Activated CD4-positive, alpha-beta memory T cell treated with anti-CD3 and anti-CD28 coated beads for 36 hours (primary cell): ENCODE measurements at regions not wholly inside any gene's neighbourhood (a gene's known extent, or its start where the extent isn't known, plus 50 kb on each side); places are given as distances from the start of the nearest gene placed in this dataset.

ENCODE experiments used
- CTCF ChIA-PET: fragments of 350-600 bp; sonication (Branson Sonifier 250); formaldehyde crosslinking; loops from one replicate; lab custom pipeline; 2021; ENCODE audit warnings: antibody characterized with exemption, inconsistent platforms; lab: Charles Lee
- POLR2A ChIA-PET: fragments of 350-600 bp; sonication (Branson Sonifier 250); formaldehyde crosslinking; loops from one replicate; lab custom pipeline; 2021; ENCODE audit warnings: antibody characterized with exemption; lab: Charles Lee
- DNase-seq: peaks from one replicate; pipeline ENCODE4 v3.0.0-alpha.2; 2020
- H3K27ac Mint-ChIP-seq: one replicate; pipeline ENCODE4 v1.8.0; 2021; ENCODE audit warnings: mixed read lengths
- H3K27me3 Mint-ChIP-seq: one replicate; pipeline ENCODE4 v1.8.0; 2021; ENCODE audit warnings: mixed read lengths
- H3K36me3 Mint-ChIP-seq: one replicate; pipeline ENCODE4 v1.8.0; 2021; ENCODE audit warnings: mixed read lengths
- H3K4me1 Mint-ChIP-seq: one replicate; pipeline ENCODE4 v1.8.0; 2021; ENCODE audit warnings: low read depth, mixed read lengths
- H3K4me3 Mint-ChIP-seq: one replicate; pipeline ENCODE4 v1.8.0; 2021; ENCODE audit warnings: mild to moderate bottlenecking, mixed read lengths
- H3K9me3 Mint-ChIP-seq: one replicate; pipeline ENCODE4 v1.8.0; 2021; ENCODE audit warnings: mixed read lengths
- intact Hi-C: fragments of 100-400 bp; cut with micrococcal nuclease; formaldehyde crosslinking; loops from one replicate; pipeline ENCODE4 v1.15.1; 2023

DNA sequence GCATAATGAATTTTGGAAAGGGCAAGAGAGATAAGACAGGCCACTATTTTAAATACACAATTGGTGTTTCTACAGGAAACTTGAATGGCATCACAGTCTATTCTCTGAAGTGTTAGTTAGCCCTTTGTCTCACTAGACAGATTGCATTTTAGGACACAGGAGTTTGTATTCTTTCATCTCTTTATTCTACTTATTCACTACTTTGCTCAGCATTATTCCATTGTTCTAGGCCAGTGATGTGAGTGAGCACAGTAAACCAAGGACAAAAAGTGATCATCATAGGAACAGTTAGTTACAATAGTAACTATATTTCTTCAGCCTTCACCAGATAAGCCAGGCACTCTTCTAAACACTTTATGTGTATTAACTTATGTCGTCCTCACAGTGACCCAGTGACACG, 150.2 kb upstream of the SLCO3A1 start:
- no peak overlapping the region for H3K4me3 Mint-ChIP-seq
- no peak overlapping the region for H3K27ac Mint-ChIP-seq
- ChIA-PET CTCF (no interaction called here), POLR2A (no interaction called here)
- H3K36me3 Mint-ChIP-seq, result no peaks in the 10 kb centered on the region
- no peaks in the 10 kb centered on the region for H3K27me3 Mint-ChIP-seq
- no peak for DNase-seq
- intact Hi-C loops, result loop anchor here (10.0 kb wide), 1 partner anchor 242 kb away; no protein-coding TSS in a partner anchor
- no peaks in the 10 kb centered on the region for H3K9me3 Mint-ChIP-seq
- H3K4me1 Mint-ChIP-seq, result peaks cover 14% of the 10 kb centered on the region

- CTCF ChIA-PET, result interaction anchor here (1.4 to 4.1 kb wide), 4 partner anchors 149 to 401 kb away, joined by 3 to 101 read pairs (median 30); partner anchors contain the start of gene SLCO3A1
- Mint-ChIP-seq H3K4me3 (no peak overlapping the region), H3K36me3 (no peaks in the 10 kb centered on the region), H3K27ac (no peak overlapping the region), H3K9me3 (no peaks in the 10 kb centered on the region), H3K4me1 (peaks cover 14% of the 10 kb centered on the region), H3K27me3 (no peaks in the 10 kb centered on the region)
- POLR2A ChIA-PET, result no interaction called here
- no peak for DNase-seq
- intact Hi-C loops, result loop anchor here (10.0 kb wide), 1 partner anchor 240 kb away; no protein-coding TSS in a partner anchor
These were observed 149.2 kb upstream of the SLCO3A1 start for GRCh38 chr15:91704343-91704742.

DNA sequence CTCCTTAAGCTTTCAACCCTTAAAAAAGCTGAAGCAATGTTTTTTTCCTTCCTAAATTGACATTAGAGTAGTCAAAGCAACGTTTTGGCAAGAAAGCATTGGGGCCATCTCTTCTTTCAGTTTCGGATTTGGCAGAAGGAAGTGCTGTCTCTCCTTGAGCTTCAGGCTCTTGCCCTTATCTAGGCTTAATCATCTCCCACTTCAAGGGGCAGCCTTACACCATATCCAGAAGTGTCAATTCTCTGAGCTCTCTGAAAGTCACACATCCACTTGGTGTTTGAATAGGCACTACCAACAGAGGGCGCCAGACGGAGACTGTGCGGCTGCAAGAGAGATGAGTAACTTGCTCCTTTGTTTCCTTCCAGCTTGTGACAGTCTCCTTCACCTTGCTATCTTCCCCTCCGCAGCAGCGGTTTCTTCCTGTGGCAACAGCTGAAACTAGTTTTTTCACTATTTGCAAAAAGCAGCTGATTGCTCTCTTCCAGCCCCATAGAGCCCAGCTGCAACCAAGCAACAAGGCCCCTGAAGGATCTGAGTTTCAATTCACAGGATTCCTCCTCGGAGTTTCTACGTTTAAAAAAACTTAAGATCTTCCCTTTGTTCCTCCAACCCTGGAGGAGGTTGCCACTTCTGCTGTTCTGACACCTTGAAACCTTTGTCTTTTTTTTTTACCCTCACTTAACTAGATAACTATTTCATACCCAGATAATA, 147.0 kb upstream of the SLCO3A1 start:
- peaks cover 14% of the 10 kb centered on the region for H3K4me1 Mint-ChIP-seq
- H3K27ac Mint-ChIP-seq, result no peak overlapping the region
- intact Hi-C loops, result loop anchor here (1.0 to 10.0 kb wide), 7 partner anchors 150 to 404 kb away; no protein-coding TSS in a partner anchor
- CTCF ChIA-PET, result interaction anchor here (0.6 to 4.1 kb wide), 62 partner anchors 8 to 651 kb away, joined by 3 to 101 read pairs (median 4); partner anchors contain the start of gene SLCO3A1
- peak; percentile 91 for DNase-seq
- no peaks in the 10 kb centered on the region for H3K27me3 Mint-ChIP-seq
- no peaks in the 10 kb centered on the region for H3K36me3 Mint-ChIP-seq
- no peak overlapping the region for H3K4me3 Mint-ChIP-seq
- H3K9me3 Mint-ChIP-seq, result no peaks in the 10 kb centered on the region
- POLR2A ChIA-PET, result interaction anchor here (0.8 to 1.4 kb wide), 3 partner anchors 8 to 148 kb away, joined by 3 to 6 read pairs (median 3); partner anchors contain the start of gene SLCO3A1

DNA sequence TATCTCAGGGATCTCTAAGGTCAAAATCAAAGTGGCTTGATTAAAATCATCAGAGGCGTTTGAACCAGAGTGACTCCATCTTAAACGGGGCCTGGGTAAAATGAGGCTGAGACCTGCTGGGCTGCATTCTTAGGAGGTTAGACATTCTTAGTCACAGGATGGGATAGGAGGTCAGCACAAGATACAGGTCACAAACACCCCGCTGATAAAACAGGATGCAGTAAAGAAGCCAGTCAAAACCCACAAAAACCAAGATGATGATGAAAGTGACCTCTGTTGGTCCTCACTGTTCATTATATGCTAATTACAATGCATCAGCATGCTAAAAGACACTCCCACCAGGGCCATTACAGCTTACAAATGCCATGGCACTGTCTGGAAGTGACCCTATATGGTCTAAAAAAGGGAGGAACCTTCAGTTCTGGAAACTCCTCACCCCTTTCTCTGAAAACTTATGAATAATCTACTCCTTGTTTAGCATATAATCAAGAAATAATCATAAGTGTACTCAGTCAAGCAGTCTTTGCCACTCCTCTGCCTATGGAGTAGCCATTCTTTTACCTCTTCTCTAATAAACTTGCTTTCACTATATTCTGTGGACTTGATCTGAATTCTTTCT, 143.3 kb upstream of the SLCO3A1 start:
- H3K36me3 Mint-ChIP-seq, result no peaks in the 10 kb centered on the region
- intact Hi-C loops, result no loop called here
- no peak overlapping the region for H3K27ac Mint-ChIP-seq
- ChIA-PET POLR2A (no interaction called here), CTCF (no interaction called here)
- H3K27me3 Mint-ChIP-seq, result peaks cover 4% of the 10 kb centered on the region
- no peak overlapping the region for H3K4me3 Mint-ChIP-seq
- no peaks in the 10 kb centered on the region for H3K9me3 Mint-ChIP-seq
- DNase-seq, result no peak
- peaks cover 14% of the 10 kb centered on the region for H3K4me1 Mint-ChIP-seq

GRCh38 chr15:91711384-91712033, 142.0 kb upstream of the SLCO3A1 start:
- Mint-ChIP-seq H3K27me3 (peaks cover 7% of the 10 kb centered on the region), H3K9me3 (no peaks in the 10 kb centered on the region), H3K36me3 (no peaks in the 10 kb centered on the region), H3K4me1 (peaks cover 7% of the 10 kb centered on the region), H3K27ac (no peak overlapping the region), H3K4me3 (no peak overlapping the region)
- no peak for DNase-seq
- intact Hi-C loops, result no loop called here
- CTCF ChIA-PET, result interaction anchor here (0.7 kb wide), 1 partner anchor 37 kb away, joined by 3 read pairs; no protein-coding TSS in a partner anchor
- POLR2A ChIA-PET, result no interaction called here

DNA sequence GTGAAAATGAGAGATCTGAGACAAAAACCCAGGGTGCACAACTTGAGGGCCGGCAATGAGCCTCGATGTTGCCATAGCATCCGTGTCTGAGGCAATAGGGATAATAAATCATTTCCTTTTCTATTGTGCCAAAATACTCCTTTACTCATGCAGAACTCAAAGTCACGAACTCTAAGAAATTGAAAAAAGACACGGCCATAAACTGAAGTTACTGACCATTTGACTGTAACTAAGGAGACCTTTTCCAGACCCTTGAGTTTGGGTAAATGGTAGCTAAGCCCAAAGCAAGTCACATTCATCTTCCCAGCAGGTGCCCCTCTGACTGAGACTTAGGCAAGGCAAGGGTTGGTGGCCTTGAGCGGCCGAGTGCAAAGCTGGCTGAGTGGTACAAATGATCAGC, 141.2 kb upstream of the SLCO3A1 start:
- Mint-ChIP-seq H3K4me3 (no peak overlapping the region), H3K36me3 (no peaks in the 10 kb centered on the region), H3K4me1 (no peaks in the 10 kb centered on the region), H3K27ac (no peak overlapping the region), H3K9me3 (no peaks in the 10 kb centered on the region), H3K27me3 (peaks cover 11% of the 10 kb centered on the region)
- DNase-seq, result no peak
- POLR2A ChIA-PET, result no interaction called here
- CTCF ChIA-PET, result no interaction called here
- intact Hi-C loops, result no loop called here

DNA sequence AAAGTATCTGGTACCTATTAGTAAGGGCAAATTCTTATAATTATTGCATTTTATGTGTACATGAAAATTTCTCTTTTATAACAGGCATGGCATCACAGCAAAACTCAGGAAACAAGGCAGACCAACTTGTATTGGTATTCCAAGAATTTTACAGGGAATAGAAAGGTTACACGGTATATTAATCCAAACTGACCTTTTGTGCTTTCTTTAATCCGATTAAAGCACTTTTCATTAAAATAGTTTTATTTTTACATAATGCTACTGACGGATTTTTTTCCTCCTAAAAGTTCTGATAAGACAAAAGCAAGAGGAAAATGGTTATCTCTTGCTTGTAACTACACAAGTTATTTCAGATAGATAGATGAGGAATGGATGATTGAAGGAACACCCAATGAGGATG, 137.0 kb upstream of the SLCO3A1 start:
- H3K4me1 Mint-ChIP-seq, result no peaks in the 10 kb centered on the region
- CTCF ChIA-PET, result interaction anchor here (2.3 kb wide), 1 partner anchor 10 kb away, joined by 10 read pairs; no protein-coding TSS in a partner anchor
- no peak for DNase-seq
- H3K9me3 Mint-ChIP-seq, result no peaks in the 10 kb centered on the region
- intact Hi-C loops, result no loop called here
- no peak overlapping the region for H3K27ac Mint-ChIP-seq
- POLR2A ChIA-PET, result no interaction called here
- no peaks in the 10 kb centered on the region for H3K36me3 Mint-ChIP-seq
- peaks cover 18% of the 10 kb centered on the region for H3K27me3 Mint-ChIP-seq
- no peak overlapping the region for H3K4me3 Mint-ChIP-seq

DNA sequence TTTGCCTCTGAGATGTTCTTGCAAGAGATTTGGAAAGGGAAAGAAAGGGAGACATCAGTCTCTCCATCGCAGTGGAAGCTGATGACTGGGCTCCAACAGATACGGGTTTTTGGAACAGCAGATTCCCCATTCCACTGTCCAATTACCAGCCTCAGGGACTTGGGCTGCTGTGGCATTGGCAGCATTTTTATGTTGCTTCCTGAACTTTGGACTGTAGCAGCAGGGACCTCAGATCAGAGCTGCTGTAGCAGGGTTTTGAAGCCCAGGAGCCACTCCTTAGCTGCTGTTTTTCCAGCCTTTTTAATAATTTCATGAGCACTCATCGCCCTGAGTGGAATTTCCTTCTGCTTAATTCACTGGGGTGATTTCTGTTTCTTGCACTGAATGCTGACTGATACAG, 135.7 kb upstream of the SLCO3A1 start:
- H3K36me3 Mint-ChIP-seq, result no peaks in the 10 kb centered on the region
- DNase-seq, result no peak
- H3K27me3 Mint-ChIP-seq, result peaks cover 17% of the 10 kb centered on the region
- no peak overlapping the region for H3K27ac Mint-ChIP-seq
- no peaks in the 10 kb centered on the region for H3K4me1 Mint-ChIP-seq
- H3K9me3 Mint-ChIP-seq, result no peaks in the 10 kb centered on the region
- ChIA-PET POLR2A (no interaction called here), CTCF (interaction anchor here (2.3 kb wide), 1 partner anchor 11 kb away, joined by 10 read pairs; no protein-coding TSS in a partner anchor)
- no peak overlapping the region for H3K4me3 Mint-ChIP-seq
- intact Hi-C loops, result no loop called here

GRCh38 chr15:91723959-91724358, 129.5 kb upstream of the SLCO3A1 start:
- H3K4me3 Mint-ChIP-seq, result no peak overlapping the region
- H3K36me3 Mint-ChIP-seq, result no peaks in the 10 kb centered on the region
- H3K27me3 Mint-ChIP-seq, result peaks cover 7% of the 10 kb centered on the region
- POLR2A ChIA-PET, result no interaction called here
- H3K9me3 Mint-ChIP-seq, result no peaks in the 10 kb centered on the region
- intact Hi-C loops, result no loop called here
- no peaks in the 10 kb centered on the region for H3K4me1 Mint-ChIP-seq
- CTCF ChIA-PET, result interaction anchor here (1.0 kb wide), 1 partner anchor 17 kb away, joined by 4 read pairs; no protein-coding TSS in a partner anchor
- no peak for DNase-seq
- no peak overlapping the region for H3K27ac Mint-ChIP-seq

GRCh38 chr15:91733661-91734060, 119.8 kb upstream of the SLCO3A1 start:
- H3K9me3 Mint-ChIP-seq, result no peaks in the 10 kb centered on the region
- no peak for DNase-seq
- CTCF ChIA-PET, result no interaction called here
- intact Hi-C loops, result no loop called here
- no peaks in the 10 kb centered on the region for H3K4me1 Mint-ChIP-seq
- H3K36me3 Mint-ChIP-seq, result no peaks in the 10 kb centered on the region
- peaks cover 35% of the 10 kb centered on the region for H3K27me3 Mint-ChIP-seq
- no peak overlapping the region for H3K27ac Mint-ChIP-seq
- POLR2A ChIA-PET, result no interaction called here
- no peak overlapping the region for H3K4me3 Mint-ChIP-seq

- H3K9me3 Mint-ChIP-seq, result no peaks in the 10 kb centered on the region
- no peak overlapping the region for H3K27ac Mint-ChIP-seq
- ChIA-PET POLR2A (no interaction called here), CTCF (interaction anchor here (2.5 kb wide), 1 partner anchor 31 kb away, joined by 8 read pairs; no protein-coding TSS in a partner anchor)
- H3K4me1 Mint-ChIP-seq, result no peaks in the 10 kb centered on the region
- no peak for DNase-seq
- intact Hi-C loops, result no loop called here
- H3K4me3 Mint-ChIP-seq, result no peak overlapping the region
- no peaks in the 10 kb centered on the region for H3K36me3 Mint-ChIP-seq
- H3K27me3 Mint-ChIP-seq, result peaks cover 30% of the 10 kb centered on the region
These were observed 116.2 kb upstream of the SLCO3A1 start for GRCh38 chr15:91737151-91737818.
